ENCODE measurements at regions not wholly inside any gene's neighbourhood (a gene's known extent, or its start where the extent isn't known, plus 50 kb on each side); places are given as distances from the start of the nearest gene placed in this dataset.
"Not testable (repeated sequence)": the region's sequence is repeated elsewhere in the genome, so short reads cannot be mapped to it uniquely, and the experiment has no call there.

GRCh38 chr9:134525841-134526583, 115.6 kb upstream of the COL5A1 start:
- H3K27me3 Mint-ChIP-seq = peaks cover 13% of the 10 kb centered on the region
- CTCF ChIA-PET = no interaction called here
- POLR2A ChIA-PET = no interaction called here
- ATAC-seq (ENCODE audit: low read depth) = no peak
- no peaks in the 10 kb centered on the region for H3K4me1 Mint-ChIP-seq
- no peak for DNase-seq
- no peaks in the 10 kb centered on the region for H3K36me3 Mint-ChIP-seq (ENCODE audit: low read depth)
- peaks cover 17% of the 10 kb centered on the region for H3K9me3 Mint-ChIP-seq
- H3K27ac Mint-ChIP-seq = no peak overlapping the region
- no peak overlapping the region for H3K4me3 Mint-ChIP-seq
- intact Hi-C loops (cut with micrococcal nuclease) = no loop called here
- TF ChIP-seq CTCF (IDR thresholded peaks at IDR 0.05) = no peak

GRCh38 chr9:134526584-134527477, 114.8 kb upstream of the COL5A1 start:
- ChIA-PET CTCF (no interaction called here), POLR2A (no interaction called here)
- intact Hi-C loops (cut with micrococcal nuclease) = no loop called here
- DNase-seq (no peak), ATAC-seq (ENCODE audit: low read depth) (no peak)
- Mint-ChIP-seq H3K9me3 (peaks cover 14% of the 10 kb centered on the region), H3K36me3 (ENCODE audit: low read depth) (no peaks in the 10 kb centered on the region), H3K4me3 (no peak overlapping the region), H3K27ac (no peak overlapping the region), H3K4me1 (no peaks in the 10 kb centered on the region), H3K27me3 (peaks cover 15% of the 10 kb centered on the region)
- TF ChIP-seq CTCF (IDR thresholded peaks at IDR 0.05) = no peak

- no peak for DNase-seq
- H3K9me3 Mint-ChIP-seq = peaks cover 14% of the 10 kb centered on the region
- H3K4me3 Mint-ChIP-seq = no peak overlapping the region
- no peak for TF ChIP-seq CTCF (IDR thresholded peaks at IDR 0.05)
- H3K27me3 Mint-ChIP-seq = peaks cover 15% of the 10 kb centered on the region
- no peak for ATAC-seq (ENCODE audit: low read depth)
- H3K36me3 Mint-ChIP-seq (ENCODE audit: low read depth) = no peaks in the 10 kb centered on the region
- intact Hi-C loops (cut with micrococcal nuclease) = no loop called here
- ChIA-PET POLR2A (no interaction called here), CTCF (no interaction called here)
- H3K27ac Mint-ChIP-seq = no peak overlapping the region
- no peaks in the 10 kb centered on the region for H3K4me1 Mint-ChIP-seq
Measured at GRCh38 chr9:134530724-134531123, 110.9 kb upstream of the COL5A1 start.

- ATAC-seq (ENCODE audit: low read depth) (no peak), DNase-seq (no peak)
- Mint-ChIP-seq H3K9me3 (peaks cover 14% of the 10 kb centered on the region), H3K27me3 (peaks cover 14% of the 10 kb centered on the region), H3K36me3 (ENCODE audit: low read depth) (no peaks in the 10 kb centered on the region), H3K4me3 (no peak overlapping the region), H3K27ac (no peak overlapping the region), H3K4me1 (no peaks in the 10 kb centered on the region)
- POLR2A ChIA-PET = no interaction called here
- CTCF ChIA-PET = no interaction called here
- TF ChIP-seq CTCF (IDR thresholded peaks at IDR 0.05) = no peak
- intact Hi-C loops (cut with micrococcal nuclease) = no loop called here
Measured at GRCh38 chr9:134531220-134531970, 110.2 kb upstream of the COL5A1 start.

GRCh38 chr9:134532084-134532483, 109.5 kb upstream of the COL5A1 start:
- intact Hi-C loops (cut with micrococcal nuclease) = no loop called here
- DNase-seq (no peak), ATAC-seq (ENCODE audit: low read depth) (no peak)
- H3K27me3 Mint-ChIP-seq = peaks cover 10% of the 10 kb centered on the region
- peaks cover 14% of the 10 kb centered on the region for H3K9me3 Mint-ChIP-seq
- no peaks in the 10 kb centered on the region for H3K36me3 Mint-ChIP-seq (ENCODE audit: low read depth)
- no peak for TF ChIP-seq CTCF (IDR thresholded peaks at IDR 0.05)
- no peak overlapping the region for H3K27ac Mint-ChIP-seq
- no peak overlapping the region for H3K4me3 Mint-ChIP-seq
- no peaks in the 10 kb centered on the region for H3K4me1 Mint-ChIP-seq
- ChIA-PET POLR2A (no interaction called here), CTCF (no interaction called here)

- POLR2A ChIA-PET; H3K36me3 Mint-ChIP-seq (ENCODE audit: low read depth); H3K27me3 Mint-ChIP-seq; ATAC-seq (ENCODE audit: low read depth); H3K27ac Mint-ChIP-seq; intact Hi-C loops (cut with micrococcal nuclease); DNase-seq; H3K4me1 Mint-ChIP-seq; CTCF ChIA-PET; H3K4me3 Mint-ChIP-seq: not testable (repeated sequence)
- H3K9me3 Mint-ChIP-seq = peaks cover 14% of the 10 kb centered on the region
Measured at GRCh38 chr9:134532661-134533060, 108.9 kb upstream of the COL5A1 start.

Measured in activated B cell treated with CpG ODN at 0.5 μM for 24 hours (primary cell).